ENCODE measurements at regions not wholly inside any gene's neighbourhood (a gene's known extent, or its start where the extent isn't known, plus 50 kb on each side); places are given as distances from the start of the nearest gene placed in this dataset.

DNA sequence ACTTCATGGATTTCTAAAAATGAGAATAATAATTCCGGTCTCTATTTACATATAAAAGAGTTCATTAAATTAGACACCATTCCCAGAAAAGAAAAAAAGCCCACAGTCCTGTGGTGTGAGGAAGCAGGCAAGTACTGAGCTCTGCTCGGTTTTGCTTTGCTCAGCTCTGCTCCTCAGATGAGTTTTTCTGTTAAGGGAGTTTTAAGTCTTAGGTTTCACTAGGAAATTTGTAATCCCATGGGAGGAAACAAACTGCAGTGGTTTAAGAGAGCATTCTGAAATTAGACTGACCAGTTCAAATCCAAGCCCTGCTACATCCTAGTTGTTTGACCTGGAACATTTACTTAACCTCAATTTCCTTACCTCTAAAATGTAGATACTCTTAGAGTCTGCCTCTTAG lies 338.6 kb upstream of the MMADHC start:
- Histone ChIP-seq H3K27me3 (no peaks in the 10 kb centered on the region), H3K27ac (no peak overlapping the region), H3K4me3 (no peak overlapping the region), H3K4me1 (no peaks in the 10 kb centered on the region), H3K9me3 (peaks cover 0 to 4% of the 10 kb centered on the region in 2 donors), H3K36me3 (no peaks in the 10 kb centered on the region)
- intact Hi-C loops (cut with DNase I; ENCODE audit: low total_unique reads) (no loop called here), in situ Hi-C loops (cut with MboI; ENCODE audit: low pct_ligation_motif_present in 1 of 4, low pct_unique_long_range_greater_than_20kb in 1 of 4, low sequenced_read_pairs in 3 of 4) (no loop called here)
- no peak for TF ChIP-seq POLR2A (IDR thresholded peaks at IDR 0.05)
- TF ChIP-seq EP300 (IDR thresholded peaks at IDR 0.05; ENCODE audit: low read depth) = no peak
- TF ChIP-seq POLR2AphosphoS5 (IDR thresholded peaks at IDR 0.05) = no peak
- TF ChIP-seq, protein P1, sequence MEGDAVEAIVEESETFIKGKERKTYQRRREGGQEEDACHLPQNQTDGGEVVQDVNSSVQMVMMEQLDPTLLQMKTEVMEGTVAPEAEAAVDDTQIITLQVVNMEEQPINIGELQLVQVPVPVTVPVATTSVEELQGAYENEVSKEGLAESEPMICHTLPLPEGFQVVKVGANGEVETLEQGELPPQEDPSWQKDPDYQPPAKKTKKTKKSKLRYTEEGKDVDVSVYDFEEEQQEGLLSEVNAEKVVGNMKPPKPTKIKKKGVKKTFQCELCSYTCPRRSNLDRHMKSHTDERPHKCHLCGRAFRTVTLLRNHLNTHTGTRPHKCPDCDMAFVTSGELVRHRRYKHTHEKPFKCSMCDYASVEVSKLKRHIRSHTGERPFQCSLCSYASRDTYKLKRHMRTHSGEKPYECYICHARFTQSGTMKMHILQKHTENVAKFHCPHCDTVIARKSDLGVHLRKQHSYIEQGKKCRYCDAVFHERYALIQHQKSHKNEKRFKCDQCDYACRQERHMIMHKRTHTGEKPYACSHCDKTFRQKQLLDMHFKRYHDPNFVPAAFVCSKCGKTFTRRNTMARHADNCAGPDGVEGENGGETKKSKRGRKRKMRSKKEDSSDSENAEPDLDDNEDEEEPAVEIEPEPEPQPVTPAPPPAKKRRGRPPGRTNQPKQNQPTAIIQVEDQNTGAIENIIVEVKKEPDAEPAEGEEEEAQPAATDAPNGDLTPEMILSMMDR (IDR thresholded peaks at IDR 0.05) = no peak
- 52 to 79% methylated on average over 2 of the region's 2 CpGs for WGBS, 2 donors (ENCODE audit: low coverage in 1 of 2)
- no peak for DNase-seq

DNA sequence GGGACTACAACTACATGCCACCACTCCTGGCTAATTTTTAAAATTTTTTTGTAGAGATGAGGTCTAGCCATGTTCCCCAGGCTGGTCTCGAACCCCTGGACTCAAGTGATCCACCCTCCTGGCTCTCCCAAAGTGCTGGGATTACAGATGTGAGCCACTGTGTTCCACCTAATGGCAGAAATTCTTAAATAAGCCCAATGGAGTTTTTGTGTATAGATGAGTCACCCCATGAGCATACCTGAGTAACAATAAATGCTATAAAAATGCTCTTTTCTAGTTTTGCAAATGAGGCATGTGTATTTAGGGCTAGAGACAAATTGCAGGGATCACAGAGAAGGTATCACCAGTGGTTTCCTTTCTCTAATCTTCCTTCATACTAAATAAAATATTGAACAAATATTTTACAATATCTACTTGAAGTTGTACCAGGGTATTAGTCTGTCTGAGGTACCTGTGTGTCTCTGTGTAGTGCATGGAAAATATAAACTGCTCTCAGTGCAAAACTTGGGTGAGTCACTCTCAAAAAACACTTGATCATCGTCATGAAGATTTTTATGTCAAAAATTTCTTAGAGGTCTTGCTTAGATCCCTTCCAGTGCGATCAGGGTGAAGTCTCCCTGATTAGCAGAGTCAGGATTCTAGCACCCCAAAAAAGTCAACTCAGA lies 337.1 kb upstream of the MMADHC start:
- 76 to 89% methylated on average over 3 of the region's 3 CpGs for WGBS, 2 donors (ENCODE audit: low coverage in 1 of 2)
- intact Hi-C loops (cut with DNase I; ENCODE audit: low total_unique reads) (no loop called here), in situ Hi-C loops (cut with MboI; ENCODE audit: low pct_ligation_motif_present in 1 of 4, low pct_unique_long_range_greater_than_20kb in 1 of 4, low sequenced_read_pairs in 3 of 4) (no loop called here)
- H3K27ac ChIP-seq = no peak overlapping the region
- no peaks in the 10 kb centered on the region for H3K4me1 ChIP-seq
- no peak overlapping the region for H3K4me3 ChIP-seq
- no peak for DNase-seq
- no peak for TF ChIP-seq EP300 (IDR thresholded peaks at IDR 0.05; ENCODE audit: low read depth)
- TF ChIP-seq, protein P1 (IDR thresholded peaks at IDR 0.05) = no peak
- no peak for TF ChIP-seq POLR2AphosphoS5 (IDR thresholded peaks at IDR 0.05)
- TF ChIP-seq POLR2A (IDR thresholded peaks at IDR 0.05) = no peak
- peaks cover 0 to 13% of the 10 kb centered on the region in 2 donors for H3K9me3 ChIP-seq
- no peaks in the 10 kb centered on the region for H3K36me3 ChIP-seq
- H3K27me3 ChIP-seq = no peaks in the 10 kb centered on the region

DNA sequence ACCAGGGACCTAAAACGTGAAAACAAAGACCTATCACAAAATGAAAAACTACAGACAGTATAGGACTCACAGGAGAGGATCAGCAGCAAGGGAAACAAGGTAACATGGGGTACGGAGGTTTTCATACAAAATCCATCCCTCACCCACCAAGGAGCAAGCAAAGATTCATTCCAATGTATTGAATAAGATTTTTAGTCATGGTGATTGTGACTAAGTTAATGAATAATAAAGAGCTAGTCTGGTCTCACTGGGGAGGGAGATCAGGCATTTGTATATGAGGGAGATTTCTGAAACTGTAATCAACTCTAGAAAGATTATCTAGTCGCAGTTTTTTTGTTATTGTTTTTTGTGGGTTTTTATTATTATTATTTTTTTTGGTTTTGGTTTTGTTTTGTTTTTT lies 336.5 kb upstream of the MMADHC start:
- Histone ChIP-seq H3K27ac (no peak overlapping the region), H3K4me3 (no peak overlapping the region), H3K9me3 (peaks cover 3 to 13% of the 10 kb centered on the region in 2 donors), H3K4me1 (no peaks in the 10 kb centered on the region), H3K27me3 (no peaks in the 10 kb centered on the region), H3K36me3 (no peaks in the 10 kb centered on the region)
- in situ Hi-C loops (cut with MboI; ENCODE audit: low pct_ligation_motif_present in 1 of 4, low pct_unique_long_range_greater_than_20kb in 1 of 4, low sequenced_read_pairs in 3 of 4) = no loop called here
- 41 to 62% methylated on average over 2 to 3 of the region's 3 CpGs for WGBS, 2 donors (ENCODE audit: low coverage in 1 of 2)
- TF ChIP-seq POLR2A (IDR thresholded peaks at IDR 0.05) = no peak
- TF ChIP-seq, protein P1 (IDR thresholded peaks at IDR 0.05) = no peak
- no peak for TF ChIP-seq POLR2AphosphoS5 (IDR thresholded peaks at IDR 0.05)
- TF ChIP-seq EP300 (IDR thresholded peaks at IDR 0.05; ENCODE audit: low read depth) = no peak
- intact Hi-C loops (cut with DNase I; ENCODE audit: low total_unique reads) = no loop called here
- no peak for DNase-seq

DNA sequence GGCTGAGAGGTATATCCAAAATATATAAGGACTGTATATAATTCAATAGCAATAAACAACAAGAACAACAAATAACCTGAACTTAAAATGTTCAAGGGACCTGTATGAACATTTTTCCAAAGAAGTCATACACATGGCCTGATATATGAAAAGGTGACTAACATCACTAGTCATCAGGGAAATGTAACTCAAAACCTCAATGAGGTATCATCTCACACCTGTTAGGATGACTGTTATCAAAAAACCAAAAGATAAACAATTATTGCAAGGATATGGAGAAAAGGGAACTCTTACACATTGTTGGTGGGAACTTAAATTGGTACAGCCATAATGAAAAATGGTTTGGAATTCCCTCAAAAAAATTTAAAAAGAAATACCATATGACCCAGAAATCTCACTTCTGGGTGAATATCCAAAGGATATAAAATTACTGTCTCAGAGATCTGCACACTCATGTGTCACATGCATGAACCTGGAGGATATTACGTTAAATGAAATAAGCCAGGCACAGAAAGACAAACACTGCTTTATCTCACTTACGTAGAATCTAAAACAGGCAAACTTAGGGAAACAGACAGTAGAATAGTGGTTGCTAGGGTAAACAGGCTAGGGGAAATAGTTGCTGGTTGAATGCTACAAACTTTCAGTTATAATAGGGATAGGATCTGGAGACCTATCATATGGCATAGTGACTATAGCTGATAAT lies 334.5 kb upstream of the MMADHC start:
- H3K27me3 ChIP-seq = no peaks in the 10 kb centered on the region
- 83 to 88% methylated on average over 2 of the region's 2 CpGs for WGBS, 2 donors (ENCODE audit: low coverage in 1 of 2)
- H3K4me3 ChIP-seq = no peak overlapping the region
- TF ChIP-seq POLR2A (IDR thresholded peaks at IDR 0.05) (no peak), POLR2AphosphoS5 (IDR thresholded peaks at IDR 0.05) (no peak), EP300 (IDR thresholded peaks at IDR 0.05; ENCODE audit: low read depth) (no peak)
- TF ChIP-seq, protein P1 (IDR thresholded peaks at IDR 0.05) = no peak
- no peak overlapping the region for H3K27ac ChIP-seq
- in situ Hi-C loops (cut with MboI; ENCODE audit: low pct_ligation_motif_present in 1 of 4, low pct_unique_long_range_greater_than_20kb in 1 of 4, low sequenced_read_pairs in 3 of 4) = no loop called here
- no peaks in the 10 kb centered on the region for H3K36me3 ChIP-seq
- DNase-seq = no peak
- H3K4me1 ChIP-seq = no peaks in the 10 kb centered on the region
- intact Hi-C loops (cut with DNase I; ENCODE audit: low total_unique reads) = no loop called here
- H3K9me3 ChIP-seq = peaks cover 6 to 13% of the 10 kb centered on the region in 2 donors
